ENCODE measurements at regions not wholly inside any gene's neighbourhood (a gene's known extent, or its start where the extent isn't known, plus 50 kb on each side); places are given as distances from the start of the nearest gene placed in this dataset.
A peak's percentile ranks its signal among the peaks of the same experiment; 100 is the strongest.

GRCh38 chr2:146597291-146597690, 1247.5 kb upstream of the ACVR2A start:
- Histone ChIP-seq H3K9ac (ENCODE audit: low read depth, low read length) (no peak overlapping the region), H3K36me3 (ENCODE audit: control insufficient read depth, insufficient read depth, low read length) (no peaks in the 10 kb centered on the region), H3K4me3 (ENCODE audit: low read depth, low read length) (no peak overlapping the region), H3K9me3 (ENCODE audit: control insufficient read depth, insufficient read depth, low read length) (no peaks in the 10 kb centered on the region), H3K4me1 (ENCODE audit: control insufficient read depth, insufficient read depth, low read length) (peaks cover 6% of the 10 kb centered on the region), H3K27ac (ENCODE audit: low read depth, low read length) (no peak overlapping the region), H3K27me3 (ENCODE audit: control insufficient read depth, insufficient read depth, low read length) (no peaks in the 10 kb centered on the region)

GRCh38 chr2:146591908-146592307, 1252.9 kb upstream of the ACVR2A start:
- Histone ChIP-seq H3K4me1 (ENCODE audit: control insufficient read depth, insufficient read depth, low read length) (peaks cover 5% of the 10 kb centered on the region; the same call in 1 of the 2 replicates), H3K27ac (ENCODE audit: low read depth, low read length) (no peak overlapping the region), H3K27me3 (ENCODE audit: control insufficient read depth, insufficient read depth, low read length) (no peaks in the 10 kb centered on the region), H3K9me3 (ENCODE audit: control insufficient read depth, insufficient read depth, low read length) (no peaks in the 10 kb centered on the region), H3K36me3 (ENCODE audit: control insufficient read depth, insufficient read depth, low read length) (no peaks in the 10 kb centered on the region), H3K4me3 (ENCODE audit: low read depth, low read length) (no peak overlapping the region), H3K9ac (ENCODE audit: low read depth, low read length) (no peak overlapping the region)

- no peaks in the 10 kb centered on the region for H3K27me3 ChIP-seq (ENCODE audit: control insufficient read depth, insufficient read depth, low read length)
These were observed 1257.5 kb upstream of the ACVR2A start for GRCh38 chr2:146587291-146587713.

GRCh38 chr2:146584316-146584715, 1260.5 kb upstream of the ACVR2A start:
- peaks cover 17% of the 10 kb centered on the region for H3K4me1 ChIP-seq (ENCODE audit: control insufficient read depth, insufficient read depth, low read length)
- no peaks in the 10 kb centered on the region for H3K36me3 ChIP-seq (ENCODE audit: control insufficient read depth, insufficient read depth, low read length)
- H3K27ac ChIP-seq (ENCODE audit: low read depth, low read length): no peak overlapping the region
- H3K9ac ChIP-seq (ENCODE audit: low read depth, low read length): no peak overlapping the region
- H3K9me3 ChIP-seq (ENCODE audit: control insufficient read depth, insufficient read depth, low read length): no peaks in the 10 kb centered on the region
- H3K27me3 ChIP-seq (ENCODE audit: control insufficient read depth, insufficient read depth, low read length): no peaks in the 10 kb centered on the region
- H3K4me3 ChIP-seq (ENCODE audit: low read depth, low read length): no peak overlapping the region

More at GRCh38 chr2:146587291-146587713, 1257.5 kb upstream of the ACVR2A start:
- Histone ChIP-seq H3K9ac (ENCODE audit: low read depth, low read length) (no peak overlapping the region), H3K27ac (ENCODE audit: low read depth, low read length) (no peak overlapping the region), H3K9me3 (ENCODE audit: control insufficient read depth, insufficient read depth, low read length) (no peaks in the 10 kb centered on the region), H3K4me3 (ENCODE audit: low read depth, low read length) (no peak overlapping the region), H3K36me3 (ENCODE audit: control insufficient read depth, insufficient read depth, low read length) (no peaks in the 10 kb centered on the region), H3K4me1 (ENCODE audit: control insufficient read depth, insufficient read depth, low read length) (peaks cover 13% of the 10 kb centered on the region)

- H3K9me3 ChIP-seq (ENCODE audit: control insufficient read depth, insufficient read depth, low read length): no peaks in the 10 kb centered on the region
- no peak overlapping the region for H3K27ac ChIP-seq (ENCODE audit: low read depth, low read length)
- H3K27me3 ChIP-seq (ENCODE audit: control insufficient read depth, insufficient read depth, low read length): no peaks in the 10 kb centered on the region
These were observed 1265.5 kb upstream of the ACVR2A start for GRCh38 chr2:146579147-146579930.

GRCh38 chr2:146576339-146577111, 1268.3 kb upstream of the ACVR2A start:
- Histone ChIP-seq H3K9me3 (ENCODE audit: control insufficient read depth, insufficient read depth, low read length) (no peaks in the 10 kb centered on the region), H3K4me1 (ENCODE audit: control insufficient read depth, insufficient read depth, low read length) (peaks cover 16% of the 10 kb centered on the region), H3K36me3 (ENCODE audit: control insufficient read depth, insufficient read depth, low read length) (no peaks in the 10 kb centered on the region), H3K27ac (ENCODE audit: low read depth, low read length) (no peak overlapping the region), H3K4me3 (ENCODE audit: low read depth, low read length) (no peak overlapping the region), H3K9ac (ENCODE audit: low read depth, low read length) (no peak overlapping the region), H3K27me3 (ENCODE audit: control insufficient read depth, insufficient read depth, low read length) (no peaks in the 10 kb centered on the region)

More at GRCh38 chr2:146579147-146579930, 1265.5 kb upstream of the ACVR2A start:
- Histone ChIP-seq H3K4me1 (ENCODE audit: control insufficient read depth, insufficient read depth, low read length) (peaks cover 20% of the 10 kb centered on the region), H3K9ac (ENCODE audit: low read depth, low read length) (no peak overlapping the region), H3K4me3 (ENCODE audit: low read depth, low read length) (no peak overlapping the region), H3K36me3 (ENCODE audit: control insufficient read depth, insufficient read depth, low read length) (no peaks in the 10 kb centered on the region)

- Histone ChIP-seq H3K4me3 (ENCODE audit: low read depth, low read length) (no peak overlapping the region), H3K9ac (ENCODE audit: low read depth, low read length) (no peak overlapping the region), H3K27ac (ENCODE audit: low read depth, low read length) (no peak overlapping the region), H3K4me1 (ENCODE audit: control insufficient read depth, insufficient read depth, low read length) (peaks cover 10% of the 10 kb centered on the region), H3K36me3 (ENCODE audit: control insufficient read depth, insufficient read depth, low read length) (no peaks in the 10 kb centered on the region), H3K27me3 (ENCODE audit: control insufficient read depth, insufficient read depth, low read length) (no peaks in the 10 kb centered on the region), H3K9me3 (ENCODE audit: control insufficient read depth, insufficient read depth, low read length) (no peaks in the 10 kb centered on the region)
These were observed 1272.2 kb upstream of the ACVR2A start for GRCh38 chr2:146572598-146572997.

GRCh38 chr2:146561996-146562395, 1282.8 kb upstream of the ACVR2A start:
- no peak overlapping the region for H3K27ac ChIP-seq (ENCODE audit: low read depth, low read length)
- no peaks in the 10 kb centered on the region for H3K36me3 ChIP-seq (ENCODE audit: control insufficient read depth, insufficient read depth, low read length)
- no peaks in the 10 kb centered on the region for H3K27me3 ChIP-seq (ENCODE audit: control insufficient read depth, insufficient read depth, low read length)
- no peak overlapping the region for H3K4me3 ChIP-seq (ENCODE audit: low read depth, low read length)
- H3K4me1 ChIP-seq (ENCODE audit: control insufficient read depth, insufficient read depth, low read length): no peaks in the 10 kb centered on the region
- no peak overlapping the region for H3K9ac ChIP-seq (ENCODE audit: low read depth, low read length)
- peaks cover 4% of the 10 kb centered on the region; the same call in 1 of the 2 replicates for H3K9me3 ChIP-seq (ENCODE audit: control insufficient read depth, insufficient read depth, low read length)

GRCh38 chr2:146547236-146547635, 1297.6 kb upstream of the ACVR2A start:
- peaks cover 10% of the 10 kb centered on the region for H3K4me1 ChIP-seq (ENCODE audit: control insufficient read depth, insufficient read depth, low read length)
- H3K9ac ChIP-seq (ENCODE audit: low read depth, low read length): no peak overlapping the region
- H3K36me3 ChIP-seq (ENCODE audit: control insufficient read depth, insufficient read depth, low read length): no peaks in the 10 kb centered on the region
- no peaks in the 10 kb centered on the region for H3K27me3 ChIP-seq (ENCODE audit: control insufficient read depth, insufficient read depth, low read length)
- no peak overlapping the region for H3K4me3 ChIP-seq (ENCODE audit: low read depth, low read length)
- H3K27ac ChIP-seq (ENCODE audit: low read depth, low read length): no peak overlapping the region
- peaks cover 3% of the 10 kb centered on the region; the same call in 1 of the 2 replicates for H3K9me3 ChIP-seq (ENCODE audit: control insufficient read depth, insufficient read depth, low read length)

GRCh38 chr2:146544701-146545100, 1300.1 kb upstream of the ACVR2A start:
- Histone ChIP-seq H3K4me3 (ENCODE audit: low read depth, low read length) (no peak overlapping the region), H3K9me3 (ENCODE audit: control insufficient read depth, insufficient read depth, low read length) (peaks cover 3% of the 10 kb centered on the region; the same call in 1 of the 2 replicates), H3K4me1 (ENCODE audit: control insufficient read depth, insufficient read depth, low read length) (peaks cover 23% of the 10 kb centered on the region), H3K27me3 (ENCODE audit: control insufficient read depth, insufficient read depth, low read length) (no peaks in the 10 kb centered on the region), H3K9ac (ENCODE audit: low read depth, low read length) (no peak overlapping the region), H3K36me3 (ENCODE audit: control insufficient read depth, insufficient read depth, low read length) (no peaks in the 10 kb centered on the region), H3K27ac (ENCODE audit: low read depth, low read length) (no peak overlapping the region)

- H3K4me3 ChIP-seq (ENCODE audit: low read depth, low read length): no peak overlapping the region
- H3K27ac ChIP-seq (ENCODE audit: low read depth, low read length): peak overlapping the region; percentile 100
- peak overlapping the region; percentile 36; the same call in 1 of the 2 replicates for H3K9ac ChIP-seq (ENCODE audit: low read depth, low read length)
- peaks cover 37% of the 10 kb centered on the region for H3K4me1 ChIP-seq (ENCODE audit: control insufficient read depth, insufficient read depth, low read length)
- no peaks in the 10 kb centered on the region for H3K36me3 ChIP-seq (ENCODE audit: control insufficient read depth, insufficient read depth, low read length)
- peaks cover 3% of the 10 kb centered on the region; the same call in 1 of the 2 replicates for H3K9me3 ChIP-seq (ENCODE audit: control insufficient read depth, insufficient read depth, low read length)
- no peaks in the 10 kb centered on the region for H3K27me3 ChIP-seq (ENCODE audit: control insufficient read depth, insufficient read depth, low read length)
These were observed 1302.9 kb upstream of the ACVR2A start for GRCh38 chr2:146541896-146542295.

Data from HUES48 (cell line).